Brain microvascular endothelial cell (primary cell): ENCODE measurements at regions not wholly inside any gene's neighbourhood (a gene's known extent, or its start where the extent isn't known, plus 50 kb on each side); places are given as distances from the start of the nearest gene placed in this dataset.

Experiments used
- DNase-seq: peaks from one replicate; pipeline ENCODE4 v3.0.0-alpha.2; 2020
- H3K27ac ChIP-seq: fragments of 250-450 bp; sonication (Bioruptor Pico); 2 replicates; pipeline ENCODE4 v1.5.1; 2020; ENCODE audit warnings: mild to moderate bottlenecking, moderate library complexity
- H3K27me3 ChIP-seq: fragments of 250-450 bp; sonication (Bioruptor Pico); replicated peaks from 2 replicates; pipeline ENCODE4 v1.5.1; 2020; ENCODE audit warnings: mild to moderate bottlenecking
- H3K36me3 ChIP-seq: fragments of 250-450 bp; sonication (Bioruptor Pico); replicated peaks from 2 replicates; pipeline ENCODE4 v1.5.1; 2020; ENCODE audit warnings: mild to moderate bottlenecking
- H3K4me3 ChIP-seq: 2 replicates; pipeline ENCODE4 v1.5.1; 2011; ENCODE audit warnings: low read depth, mild to moderate bottlenecking, control low read depth, low read length, moderate library complexity
- CTCF ChIP-seq: IDR thresholded peaks from 2 replicates; pipeline ENCODE4 v1.5.1; 2011; ENCODE audit warnings: low read depth, mild to moderate bottlenecking, moderate library complexity, low read length, control low read depth, inconsistent platforms; ENCODE audit errors: missing control alignments
- in situ Hi-C: cut with HindIII; loops from 2 replicates; pipeline ENCODE4 v1.10.0; 2017; ENCODE audit warnings: low sequenced_read_pairs, low pct_ligation_motif_present

- no peak for DNase-seq
- H3K27me3 ChIP-seq, result no peaks in the 10 kb centered on the region
- H3K36me3 ChIP-seq, result no peaks in the 10 kb centered on the region
- no peak for TF ChIP-seq CTCF
- in situ Hi-C loops, result no loop called here
- peak overlapping the region; percentile 76 for H3K27ac ChIP-seq
- no peak overlapping the region for H3K4me3 ChIP-seq
Observed at GRCh38 chr2:18297534-18298058, 262.9 kb downstream of the RDH14 start.

- TF ChIP-seq CTCF, result no peak
- no peak overlapping the region for H3K27ac ChIP-seq
- H3K27me3 ChIP-seq, result no peaks in the 10 kb centered on the region
- no peaks in the 10 kb centered on the region for H3K36me3 ChIP-seq
- no peak for DNase-seq
- no peak overlapping the region for H3K4me3 ChIP-seq
- in situ Hi-C loops, result no loop called here
Observed at GRCh38 chr2:18290386-18290785, 270.1 kb downstream of the RDH14 start.

- in situ Hi-C loops, result no loop called here
- no peak for DNase-seq
- no peak for TF ChIP-seq CTCF
- H3K27ac ChIP-seq, result no peak overlapping the region
- no peaks in the 10 kb centered on the region for H3K36me3 ChIP-seq
- no peaks in the 10 kb centered on the region for H3K27me3 ChIP-seq
- H3K4me3 ChIP-seq, result no peak overlapping the region
Observed at GRCh38 chr2:18286897-18287296, 273.6 kb downstream of the RDH14 start.

GRCh38 chr2:18284331-18284730, 276.1 kb downstream of the RDH14 start:
- H3K27ac ChIP-seq, result no peak overlapping the region
- no peak for DNase-seq
- TF ChIP-seq CTCF, result no peak
- no peaks in the 10 kb centered on the region for H3K27me3 ChIP-seq
- H3K4me3 ChIP-seq, result no peak overlapping the region
- in situ Hi-C loops, result no loop called here
- H3K36me3 ChIP-seq, result no peaks in the 10 kb centered on the region

- TF ChIP-seq CTCF, result no peak
- H3K36me3 ChIP-seq, result no peaks in the 10 kb centered on the region
- no peak overlapping the region for H3K4me3 ChIP-seq
- no peaks in the 10 kb centered on the region for H3K27me3 ChIP-seq
- no peak overlapping the region for H3K27ac ChIP-seq
- no peak for DNase-seq
- in situ Hi-C loops, result no loop called here
Observed at GRCh38 chr2:18282026-18282425, 278.4 kb downstream of the RDH14 start.

GRCh38 chr2:18276583-18277075, 283.8 kb downstream of the RDH14 start:
- H3K27me3 ChIP-seq, result no peaks in the 10 kb centered on the region
- TF ChIP-seq CTCF, result no peak
- in situ Hi-C loops, result no loop called here
- H3K36me3 ChIP-seq, result no peaks in the 10 kb centered on the region
- H3K27ac ChIP-seq, result no peak overlapping the region
- H3K4me3 ChIP-seq, result no peak overlapping the region
- no peak for DNase-seq
